Breast epithelium (tissue), 4 donors: ENCODE measurements at regions not wholly inside any gene's neighbourhood (a gene's known extent, or its start where the extent isn't known, plus 50 kb on each side); places are given as distances from the start of the nearest gene placed in this dataset.

Source experiments
- DNase-seq, 2 donors: peaks; one replicate each; pipeline ENCODE4 v3.0.0-alpha.2; 2019; ENCODE audit warnings: low spot score in 2 of 2
- H3K27ac ChIP-seq, 2 donors: fragments of 200-600 bp; sonication (generic) in 1 of 2; one replicate each; pipeline ENCODE4 v1.5.1; 2016 to 2019; ENCODE audit warnings: mild to moderate bottlenecking in 1 of 2
- H3K27me3 ChIP-seq, 2 donors: fragments of 200-600 bp; sonication (generic) in 1 of 2; one replicate each; pipeline versions ENCODE4 v1.5.1 to v1.6.0; 2017 to 2019; ENCODE audit warnings: control low read depth in 1 of 2, mild to moderate bottlenecking in 1 of 2
- H3K36me3 ChIP-seq: fragments of 200-600 bp; one replicate; pipeline ENCODE4 v1.5.1; 2019
- H3K4me1 ChIP-seq, 2 donors: fragments of 200-600 bp; sonication (generic); one replicate each; pipeline ENCODE4 v1.5.1; 2016 to 2019; ENCODE audit warnings: control low read depth in 1 of 2
- H3K4me3 ChIP-seq, 3 donors: fragments of 200-600 bp; sonication (generic); 1 replicate in 2 of 3; 2 replicates in 1 of 3; pipeline ENCODE4 v1.5.1; 2016 to 2019; ENCODE audit warnings: mild to moderate bottlenecking in 3 of 3, moderate library complexity in 2 of 3
- H3K9me3 ChIP-seq, 2 donors: fragments of 200-600 bp; sonication (generic) in 1 of 2; one replicate each; pipeline ENCODE4 v1.5.1; 2016 to 2019; ENCODE audit warnings: control low read depth in 1 of 2
- CTCF ChIP-seq, 3 donors: fragments of 450-650 bp; IDR thresholded peaks; one replicate each; pipeline ENCODE4 v1.5.1; 2016 to 2017; ENCODE audit warnings: antibody characterized with exemption in 3 of 3, mild to moderate bottlenecking in 3 of 3, moderate library complexity in 3 of 3
- POLR2A ChIP-seq: fragments of 450-650 bp; IDR thresholded peaks from one replicate; pipeline ENCODE4 v1.6.1; 2016; ENCODE audit warnings: antibody characterized with exemption, mild to moderate bottlenecking, moderate library complexity
- POLR2AphosphoS5 ChIP-seq, 3 donors: sonication (generic); formaldehyde crosslinking; IDR thresholded peaks; one replicate each; pipeline ENCODE4 v1.6.1; 2017; ENCODE audit warnings: antibody characterized with exemption in 3 of 3
- intact Hi-C: fragments of 100-400 bp; cut with DNase I; formaldehyde crosslinking; loops from one replicate; pipeline ENCODE4 v1.15.1; 2023; ENCODE audit warnings: low total_unique reads

DNA sequence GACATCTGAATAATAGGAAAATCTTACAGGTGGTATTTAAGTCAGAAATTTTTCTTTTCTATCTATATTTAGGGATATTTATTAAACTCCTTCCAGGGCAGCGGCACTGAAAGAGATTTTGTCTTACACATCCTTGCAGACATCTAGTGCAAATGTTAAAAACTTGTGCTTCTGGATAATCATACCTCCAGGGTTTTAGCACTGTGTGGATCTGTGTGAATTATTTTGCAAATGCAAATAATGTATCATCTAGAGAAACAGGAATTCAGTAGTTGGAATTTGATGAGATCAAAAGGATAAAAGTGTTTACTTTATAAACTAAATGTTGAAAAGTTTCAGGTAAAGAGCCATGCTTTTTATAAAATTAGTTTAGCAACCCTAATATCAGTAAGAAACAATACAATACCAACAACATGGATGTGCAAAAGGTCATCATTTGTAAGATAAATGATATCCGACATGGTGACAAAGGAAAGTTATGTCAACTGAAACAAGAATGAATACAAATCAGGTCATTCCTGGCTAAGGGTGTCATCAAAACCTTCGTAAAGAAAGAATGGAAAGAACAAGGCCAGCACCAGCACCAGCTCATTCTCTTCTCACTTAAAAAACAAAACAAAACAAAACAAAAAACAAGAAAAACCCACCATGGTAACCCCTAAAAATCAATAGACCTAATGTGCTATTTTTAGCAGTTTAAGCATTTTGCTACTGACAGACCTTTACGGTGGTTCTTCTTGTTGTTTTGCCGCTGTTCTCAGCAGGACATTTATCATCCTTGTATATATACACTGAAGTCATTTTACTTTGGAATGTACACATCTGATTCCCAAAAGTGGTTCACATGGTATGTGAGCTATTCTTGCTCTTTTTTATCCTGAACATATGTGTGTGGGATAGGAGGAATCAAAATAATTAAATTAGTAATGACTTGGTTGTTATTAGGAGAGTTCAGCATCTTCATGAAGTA lies 219.7 kb upstream of the NDST3 start:
- H3K4me3 ChIP-seq: no peak overlapping the region
- intact Hi-C loops: no loop called here
- no peak for DNase-seq
- TF ChIP-seq POLR2A (no peak), CTCF (IDR thresholded peaks at IDR 0.05) (no peak), POLR2AphosphoS5 (IDR thresholded peaks at IDR 0.05) (no peak)
- no peaks in the 10 kb centered on the region for H3K4me1 ChIP-seq
- H3K36me3 ChIP-seq: no peaks in the 10 kb centered on the region
- no peaks in the 10 kb centered on the region for H3K27me3 ChIP-seq
- no peak overlapping the region for H3K27ac ChIP-seq
- H3K9me3 ChIP-seq: no peaks in the 10 kb centered on the region

DNA sequence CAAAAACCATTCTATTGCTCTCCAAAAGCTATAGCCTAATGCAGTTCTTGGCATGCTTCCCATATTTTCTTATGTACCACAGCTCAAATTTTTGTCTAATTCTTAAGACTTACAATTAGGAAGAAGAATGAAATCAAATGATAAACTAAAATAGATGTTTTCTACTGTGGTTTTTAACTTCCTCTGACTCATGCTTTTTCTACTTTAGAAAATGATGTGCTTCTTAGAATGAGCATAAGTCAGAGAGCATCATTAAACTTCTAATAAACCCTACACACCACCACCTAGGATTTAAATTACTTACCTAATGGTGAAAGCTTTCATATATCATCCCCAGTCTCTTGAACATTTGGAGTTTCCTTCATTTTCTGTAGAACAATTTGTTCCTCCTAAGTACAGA lies 217.0 kb upstream of the NDST3 start:
- no peaks in the 10 kb centered on the region for H3K36me3 ChIP-seq
- H3K4me3 ChIP-seq: no peak overlapping the region
- no peaks in the 10 kb centered on the region for H3K27me3 ChIP-seq
- no peak for DNase-seq
- no peaks in the 10 kb centered on the region for H3K9me3 ChIP-seq
- no peak overlapping the region for H3K27ac ChIP-seq
- intact Hi-C loops: no loop called here
- H3K4me1 ChIP-seq: no peaks in the 10 kb centered on the region
- TF ChIP-seq POLR2A: no peak
- TF ChIP-seq CTCF (IDR thresholded peaks at IDR 0.05): no peak

DNA sequence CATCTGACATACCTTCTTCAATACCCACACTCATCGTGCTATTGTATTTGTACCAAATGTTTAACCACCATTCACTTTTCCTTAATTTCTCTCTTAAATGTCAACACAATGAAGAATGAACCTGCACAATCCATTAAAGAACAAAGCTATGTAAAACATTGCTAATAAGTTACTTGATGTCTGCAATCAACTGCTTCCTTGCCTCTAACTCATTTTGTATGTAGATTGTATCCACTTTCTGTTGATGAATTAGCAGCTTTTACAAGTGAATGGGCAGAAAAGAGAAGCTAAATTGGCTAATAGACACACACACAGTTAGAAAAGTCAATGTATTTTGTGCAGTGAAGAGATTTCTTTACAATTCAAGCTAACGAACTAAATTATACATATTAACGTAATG lies 212.5 kb upstream of the NDST3 start:
- TF ChIP-seq CTCF (IDR thresholded peaks at IDR 0.05) (no peak), POLR2AphosphoS5 (IDR thresholded peaks at IDR 0.05) (no peak), POLR2A (no peak)
- intact Hi-C loops: no loop called here
- no peak for DNase-seq
- Histone ChIP-seq H3K4me3 (no peak overlapping the region), H3K4me1 (no peaks in the 10 kb centered on the region), H3K27ac (no peak overlapping the region), H3K27me3 (no peaks in the 10 kb centered on the region), H3K9me3 (no peaks in the 10 kb centered on the region), H3K36me3 (no peaks in the 10 kb centered on the region)

DNA sequence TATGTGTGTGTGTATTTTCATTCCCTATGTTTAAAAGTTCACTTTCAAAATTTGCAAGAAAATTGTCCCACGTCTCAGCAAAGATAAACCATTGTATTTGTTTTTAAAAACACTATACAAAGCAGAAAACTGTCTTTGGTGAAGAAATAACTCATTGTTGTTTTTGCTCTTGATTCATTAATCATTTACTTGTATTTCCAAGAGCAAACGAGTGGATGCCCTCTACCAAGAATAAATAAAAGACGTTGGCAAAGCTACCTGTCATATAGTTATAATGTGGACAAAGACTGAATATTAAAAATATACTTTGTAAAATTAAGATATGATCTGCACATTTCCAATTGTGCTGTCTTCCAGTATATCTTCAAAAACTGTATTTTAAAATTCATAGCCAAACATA lies 210.9 kb upstream of the NDST3 start:
- Histone ChIP-seq H3K9me3 (no peaks in the 10 kb centered on the region), H3K27ac (no peak overlapping the region), H3K36me3 (no peaks in the 10 kb centered on the region), H3K27me3 (no peaks in the 10 kb centered on the region), H3K4me1 (no peaks in the 10 kb centered on the region), H3K4me3 (no peak overlapping the region)
- TF ChIP-seq POLR2AphosphoS5 (IDR thresholded peaks at IDR 0.05): no peak
- no peak for TF ChIP-seq CTCF (IDR thresholded peaks at IDR 0.05)
- TF ChIP-seq POLR2A: no peak
- intact Hi-C loops: no loop called here
- no peak for DNase-seq

DNA sequence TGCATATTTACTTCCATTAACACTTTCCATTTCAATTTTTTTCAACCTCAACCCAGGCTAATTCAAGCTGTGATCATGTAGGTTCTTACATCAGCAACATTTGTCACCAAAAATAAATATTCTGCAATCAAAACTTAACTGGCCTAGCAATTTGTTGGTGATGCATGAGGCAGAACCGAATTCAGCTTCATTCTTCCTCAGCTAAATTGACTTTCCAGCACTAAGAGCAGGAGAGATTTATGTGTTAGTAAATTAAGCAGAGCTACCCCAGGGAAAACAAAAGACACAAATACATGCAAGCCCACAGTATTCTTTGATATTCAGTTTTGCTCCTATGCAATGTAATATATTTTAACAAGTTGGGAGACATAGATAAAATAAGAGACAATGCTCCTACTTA lies 208.7 kb upstream of the NDST3 start:
- Histone ChIP-seq H3K27me3 (no peaks in the 10 kb centered on the region), H3K9me3 (no peaks in the 10 kb centered on the region), H3K36me3 (no peaks in the 10 kb centered on the region), H3K27ac (no peak overlapping the region), H3K4me1 (no peaks in the 10 kb centered on the region), H3K4me3 (no peak overlapping the region)
- no peak for DNase-seq
- intact Hi-C loops: loop anchor here (5.0 kb wide), 1 partner anchor 858 kb away; no protein-coding TSS in a partner anchor
- no peak for TF ChIP-seq POLR2A
- no peak for TF ChIP-seq POLR2AphosphoS5 (IDR thresholded peaks at IDR 0.05)
- TF ChIP-seq CTCF (IDR thresholded peaks at IDR 0.05): no peak
